Astrocyte (in vitro differentiated cells and primary cell): ENCODE measurements at regions not wholly inside any gene's neighbourhood (a gene's known extent, or its start where the extent isn't known, plus 50 kb on each side); places are given as distances from the start of the nearest gene placed in this dataset.

Experiments
- DNase-seq: peaks from one replicate; pipeline ENCODE4 v3.0.0-alpha.2; 2010; ENCODE audit warnings: low read depth
- FAIRE-seq: peaks from 2 replicates; lab custom pipeline; 2011; peaks lifted over from hg19 to GRCh38; lab: Jason Lieb, UNC
- H2AFZ ChIP-seq: 2 replicates; pipeline ENCODE4 v1.6.0; 2012; ENCODE audit warnings: low read depth, low read length, inconsistent platforms
- H3K27ac ChIP-seq: 2 replicates; pipeline ENCODE4 v1.5.1; 2011; ENCODE audit warnings: low read depth, low read length, inconsistent platforms
- H3K27me3 ChIP-seq: 2 replicates; pipeline ENCODE4 v1.6.0; 2011; ENCODE audit warnings: low read length, inconsistent platforms; ENCODE audit not compliant: insufficient read depth
- H3K36me3 ChIP-seq: 2 replicates; pipeline ENCODE4 v1.5.1; 2011; ENCODE audit warnings: low read length, inconsistent platforms; ENCODE audit not compliant: insufficient read depth
- H3K4me1 ChIP-seq: 2 replicates; pipeline ENCODE4 v1.5.1; 2011; ENCODE audit warnings: low read length, inconsistent platforms; ENCODE audit not compliant: insufficient read depth
- H3K4me2 ChIP-seq: 2 replicates; pipeline ENCODE4 v1.6.0; 2012; ENCODE audit warnings: low read length, inconsistent platforms
- H3K4me3 ChIP-seq: 2 replicates; pipeline ENCODE4 v1.5.1; 2011; ENCODE audit warnings: low read depth, mild to moderate bottlenecking, low read length, inconsistent platforms; ENCODE audit not compliant: insufficient read depth
- H3K79me2 ChIP-seq: 2 replicates; pipeline ENCODE4 v1.6.0; 2012; ENCODE audit warnings: mild to moderate bottlenecking, low read length, inconsistent platforms; ENCODE audit not compliant: insufficient read depth
- H3K9ac ChIP-seq: 2 replicates; pipeline ENCODE4 v1.6.0; 2012; ENCODE audit warnings: mild to moderate bottlenecking, low read length, inconsistent platforms
- H3K9me3 ChIP-seq: 2 replicates; pipeline ENCODE4 v1.5.1; 2012; ENCODE audit warnings: low read depth, mild to moderate bottlenecking, low read length, inconsistent platforms; ENCODE audit not compliant: insufficient read depth
- H4K20me1 ChIP-seq: 2 replicates; pipeline ENCODE4 v1.6.0; 2012; ENCODE audit warnings: low read length, inconsistent platforms; ENCODE audit not compliant: insufficient read depth
- H3K27ac Mint-ChIP-seq: one replicate; pipeline ENCODE4 v1.8.0; 2021; ENCODE audit warnings: mild to moderate bottlenecking, mixed read lengths; ENCODE audit not compliant: unreplicated experiment
- H3K27me3 Mint-ChIP-seq: one replicate; pipeline ENCODE4 v1.8.0; 2021; ENCODE audit warnings: low read depth, mixed read lengths; ENCODE audit not compliant: unreplicated experiment
- H3K36me3 Mint-ChIP-seq: one replicate; pipeline ENCODE4 v1.8.0; 2021; ENCODE audit warnings: low read depth, mixed read lengths; ENCODE audit not compliant: unreplicated experiment
- H3K4me1 Mint-ChIP-seq: one replicate; pipeline ENCODE4 v1.8.0; 2021; ENCODE audit warnings: low read depth, mixed read lengths; ENCODE audit not compliant: unreplicated experiment
- H3K4me3 Mint-ChIP-seq: one replicate; pipeline ENCODE4 v1.8.0; 2021; ENCODE audit warnings: mild to moderate bottlenecking, moderate library complexity, mixed read lengths; ENCODE audit not compliant: unreplicated experiment
- H3K9me3 Mint-ChIP-seq: one replicate; pipeline ENCODE4 v1.8.0; 2021; ENCODE audit warnings: mild to moderate bottlenecking, mixed read lengths; ENCODE audit not compliant: unreplicated experiment
- CTCF ChIP-seq: IDR thresholded peaks from 2 replicates; pipeline ENCODE4 v1.5.1; 2011; ENCODE audit warnings: low read depth, mild to moderate bottlenecking, inconsistent platforms, low read length, moderate library complexity; ENCODE audit not compliant: insufficient read depth
- EZH2 ChIP-seq: IDR thresholded peaks from 2 replicates; pipeline ENCODE4 v1.6.1; 2012; ENCODE audit warnings: mild to moderate bottlenecking, low read length, inconsistent platforms; ENCODE audit not compliant: insufficient read depth

DNA sequence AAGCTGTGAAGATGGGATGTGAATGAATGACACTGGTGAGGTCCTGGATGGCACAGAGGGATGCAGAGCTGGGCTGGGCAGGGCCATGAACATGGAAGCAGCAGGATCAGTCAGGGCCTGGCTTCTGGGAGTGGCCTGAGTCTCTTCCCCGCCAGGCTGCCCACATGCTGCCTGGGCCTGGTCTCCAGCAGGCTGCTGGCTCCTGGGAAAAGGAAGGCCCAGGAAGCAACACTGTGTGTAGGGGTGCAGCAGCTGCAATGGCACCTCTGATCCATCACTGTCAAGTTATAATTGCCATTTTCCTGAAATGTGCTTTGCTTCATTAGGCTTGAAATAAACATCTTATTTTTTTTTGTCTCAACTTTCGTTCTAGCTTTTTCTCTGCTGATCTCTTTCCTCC is 260.2 kb upstream of the N4BP1 start:
- Histone ChIP-seq H3K4me1 (no peaks in the 10 kb centered on the region), H3K9ac (no peak overlapping the region), H3K27ac (no peak overlapping the region), H3K36me3 (no peaks in the 10 kb centered on the region), H3K27me3 (no peaks in the 10 kb centered on the region), H3K4me3 (no peak overlapping the region), H3K4me2 (no peak overlapping the region), H3K9me3 (no peaks in the 10 kb centered on the region), H3K79me2 (no peaks in the 10 kb centered on the region), H2AFZ (no peak overlapping the region), H4K20me1 (no peaks in the 10 kb centered on the region)
- no peak overlapping the region for H3K4me3 Mint-ChIP-seq
- H3K9me3 Mint-ChIP-seq, result peaks cover 4% of the 10 kb centered on the region
- H3K27me3 Mint-ChIP-seq, result peaks cover 23% of the 10 kb centered on the region
- TF ChIP-seq CTCF, result no peak
- FAIRE-seq (no peak), DNase-seq (no peak)
- no peak overlapping the region for H3K27ac Mint-ChIP-seq
- H3K36me3 Mint-ChIP-seq, result no peaks in the 10 kb centered on the region
- no peaks in the 10 kb centered on the region for H3K4me1 Mint-ChIP-seq

GRCh38 chr16:48865520-48865919 is 255.5 kb upstream of the N4BP1 start:
- Mint-ChIP-seq H3K9me3 (peaks cover 4% of the 10 kb centered on the region), H3K36me3 (no peaks in the 10 kb centered on the region), H3K27me3 (peaks cover 20% of the 10 kb centered on the region), H3K4me1 (no peaks in the 10 kb centered on the region), H3K27ac (no peak overlapping the region), H3K4me3 (no peak overlapping the region)
- Histone ChIP-seq H3K9ac (no peak overlapping the region), H3K4me2 (no peak overlapping the region), H3K9me3 (no peaks in the 10 kb centered on the region), H2AFZ (no peak overlapping the region), H3K79me2 (no peaks in the 10 kb centered on the region), H3K27ac (no peak overlapping the region), H4K20me1 (no peaks in the 10 kb centered on the region), H3K36me3 (no peaks in the 10 kb centered on the region), H3K27me3 (no peaks in the 10 kb centered on the region), H3K4me1 (no peaks in the 10 kb centered on the region), H3K4me3 (no peak overlapping the region)
- no peak for FAIRE-seq
- no peak for DNase-seq
- TF ChIP-seq CTCF (no peak), EZH2 (no peak)

DNA sequence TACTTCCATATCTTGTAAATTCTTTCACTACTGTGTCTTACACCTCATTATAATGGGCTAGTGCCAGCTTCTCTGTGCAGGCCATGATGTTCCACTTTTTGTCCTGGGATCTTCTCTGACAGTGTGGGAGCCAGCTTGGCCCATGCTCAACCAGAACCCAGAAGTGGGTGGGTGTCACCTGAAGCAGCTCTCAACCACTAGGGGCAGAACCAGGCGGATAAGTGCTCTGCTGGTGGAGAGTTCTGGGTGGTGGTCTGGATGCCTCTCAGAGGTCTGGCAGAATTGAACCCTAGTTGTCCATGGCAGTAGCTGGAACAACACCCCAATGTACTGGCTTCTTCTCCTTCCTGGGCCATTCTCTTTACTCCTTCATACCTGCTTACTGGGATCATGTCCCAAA is 254.1 kb upstream of the N4BP1 start:
- H3K36me3 Mint-ChIP-seq, result no peaks in the 10 kb centered on the region
- Histone ChIP-seq H3K9me3 (no peaks in the 10 kb centered on the region), H3K4me2 (no peak overlapping the region), H3K79me2 (no peaks in the 10 kb centered on the region), H4K20me1 (no peaks in the 10 kb centered on the region), H3K9ac (no peak overlapping the region), H2AFZ (no peak overlapping the region), H3K36me3 (no peaks in the 10 kb centered on the region), H3K27ac (no peak overlapping the region), H3K27me3 (no peaks in the 10 kb centered on the region), H3K4me3 (no peak overlapping the region), H3K4me1 (no peaks in the 10 kb centered on the region)
- H3K27me3 Mint-ChIP-seq, result peaks cover 18% of the 10 kb centered on the region
- peaks cover 4% of the 10 kb centered on the region for H3K9me3 Mint-ChIP-seq
- FAIRE-seq, result no peak
- DNase-seq, result no peak
- TF ChIP-seq EZH2, result no peak
- no peak for TF ChIP-seq CTCF
- no peaks in the 10 kb centered on the region for H3K4me1 Mint-ChIP-seq
- H3K27ac Mint-ChIP-seq, result no peak overlapping the region
- H3K4me3 Mint-ChIP-seq, result no peak overlapping the region
